ENCODE measurements at regions not wholly inside any gene's neighbourhood (a gene's known extent, or its start where the extent isn't known, plus 50 kb on each side); places are given as distances from the start of the nearest gene placed in this dataset.

DNA sequence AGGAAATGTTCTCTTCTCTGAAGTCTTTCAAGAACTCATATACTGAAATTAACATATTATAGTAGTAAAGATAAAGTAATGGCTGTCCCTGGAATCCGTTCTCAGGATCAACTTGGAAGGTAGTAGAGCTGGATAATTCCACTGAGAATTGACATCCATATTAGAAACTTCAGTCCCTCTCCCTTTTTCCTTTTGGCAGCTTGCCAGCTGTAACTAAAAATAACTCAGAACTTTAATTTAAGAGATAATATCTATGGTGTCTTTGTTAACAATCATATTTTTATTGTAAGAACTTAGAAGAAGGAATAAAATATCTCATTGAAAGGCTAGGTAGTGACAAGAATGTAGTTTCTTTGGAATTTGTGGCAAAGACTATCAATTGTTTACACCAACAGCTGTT is 61.4 kb upstream of the PLEKHA5 start:
- TF ChIP-seq RAD21 (IDR thresholded peaks at IDR 0.05; ENCODE audit: low read depth), result no peak
- TF ChIP-seq, protein P1, sequence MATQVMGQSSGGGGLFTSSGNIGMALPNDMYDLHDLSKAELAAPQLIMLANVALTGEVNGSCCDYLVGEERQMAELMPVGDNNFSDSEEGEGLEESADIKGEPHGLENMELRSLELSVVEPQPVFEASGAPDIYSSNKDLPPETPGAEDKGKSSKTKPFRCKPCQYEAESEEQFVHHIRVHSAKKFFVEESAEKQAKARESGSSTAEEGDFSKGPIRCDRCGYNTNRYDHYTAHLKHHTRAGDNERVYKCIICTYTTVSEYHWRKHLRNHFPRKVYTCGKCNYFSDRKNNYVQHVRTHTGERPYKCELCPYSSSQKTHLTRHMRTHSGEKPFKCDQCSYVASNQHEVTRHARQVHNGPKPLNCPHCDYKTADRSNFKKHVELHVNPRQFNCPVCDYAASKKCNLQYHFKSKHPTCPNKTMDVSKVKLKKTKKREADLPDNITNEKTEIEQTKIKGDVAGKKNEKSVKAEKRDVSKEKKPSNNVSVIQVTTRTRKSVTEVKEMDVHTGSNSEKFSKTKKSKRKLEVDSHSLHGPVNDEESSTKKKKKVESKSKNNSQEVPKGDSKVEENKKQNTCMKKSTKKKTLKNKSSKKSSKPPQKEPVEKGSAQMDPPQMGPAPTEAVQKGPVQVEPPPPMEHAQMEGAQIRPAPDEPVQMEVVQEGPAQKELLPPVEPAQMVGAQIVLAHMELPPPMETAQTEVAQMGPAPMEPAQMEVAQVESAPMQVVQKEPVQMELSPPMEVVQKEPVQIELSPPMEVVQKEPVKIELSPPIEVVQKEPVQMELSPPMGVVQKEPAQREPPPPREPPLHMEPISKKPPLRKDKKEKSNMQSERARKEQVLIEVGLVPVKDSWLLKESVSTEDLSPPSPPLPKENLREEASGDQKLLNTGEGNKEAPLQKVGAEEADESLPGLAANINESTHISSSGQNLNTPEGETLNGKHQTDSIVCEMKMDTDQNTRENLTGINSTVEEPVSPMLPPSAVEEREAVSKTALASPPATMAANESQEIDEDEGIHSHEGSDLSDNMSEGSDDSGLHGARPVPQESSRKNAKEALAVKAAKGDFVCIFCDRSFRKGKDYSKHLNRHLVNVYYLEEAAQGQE (IDR thresholded peaks at IDR 0.05; ENCODE audit: low read depth), result no peak
- TF ChIP-seq, protein P2, sequence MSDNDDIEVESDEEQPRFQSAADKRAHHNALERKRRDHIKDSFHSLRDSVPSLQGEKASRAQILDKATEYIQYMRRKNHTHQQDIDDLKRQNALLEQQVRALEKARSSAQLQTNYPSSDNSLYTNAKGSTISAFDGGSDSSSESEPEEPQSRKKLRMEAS (IDR thresholded peaks at IDR 0.05), result no peak
- no peak for TF ChIP-seq CREB1 (IDR thresholded peaks at IDR 0.05; ENCODE audit: low read depth)
- no peak for TF ChIP-seq TAF1 (IDR thresholded peaks at IDR 0.05; ENCODE audit: low read depth)
- no peak for TF ChIP-seq EP300 (IDR thresholded peaks at IDR 0.05; ENCODE audit: borderline replicate concordance)
- peak; percentile 57 for TF ChIP-seq NFIC (IDR thresholded peaks at IDR 0.05)
- TF ChIP-seq YY1 (IDR thresholded peaks at IDR 0.05; ENCODE audit: low read depth), result no peak
- no peak for TF ChIP-seq CEBPB (IDR thresholded peaks at IDR 0.05)
- TF ChIP-seq ZBTB7A (IDR thresholded peaks at IDR 0.05; ENCODE audit: low read depth), result no peak
- no peak for TF ChIP-seq FOXM1 (IDR thresholded peaks at IDR 0.05; ENCODE audit: borderline replicate concordance, low read depth)
- TF ChIP-seq TCF12 (IDR thresholded peaks at IDR 0.05; ENCODE audit: low read depth), result no peak
